ENCODE measurements at regions not wholly inside any gene's neighbourhood (a gene's known extent, or its start where the extent isn't known, plus 50 kb on each side); places are given as distances from the start of the nearest gene placed in this dataset.

DNA sequence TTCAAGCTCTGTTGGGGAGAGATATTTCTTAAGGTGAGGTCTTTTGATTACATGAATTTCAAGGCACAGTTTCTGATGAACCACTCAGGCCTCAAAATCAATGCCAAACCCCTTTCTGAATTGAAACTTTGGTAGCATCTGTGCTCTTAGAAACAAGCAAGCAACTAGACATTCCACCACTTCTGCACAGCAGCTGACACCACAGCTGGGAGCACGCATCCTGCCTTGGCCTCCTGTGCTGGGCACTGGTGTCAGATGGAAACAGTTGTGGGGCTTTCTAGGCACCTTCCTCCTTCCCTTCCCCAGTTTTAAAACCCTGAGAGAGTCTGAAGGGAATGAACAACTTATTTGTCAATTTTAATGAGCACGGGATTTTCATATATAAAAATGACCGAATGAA is 360.2 kb downstream of the ADGRL2 start:
- TF ChIP-seq CTCF (IDR thresholded peaks at IDR 0.05) (no peak), POLR2A (IDR thresholded peaks at IDR 0.05) (no peak)
